ENCODE measurements at regions not wholly inside any gene's neighbourhood (a gene's known extent, or its start where the extent isn't known, plus 50 kb on each side); places are given as distances from the start of the nearest gene placed in this dataset.

DNA sequence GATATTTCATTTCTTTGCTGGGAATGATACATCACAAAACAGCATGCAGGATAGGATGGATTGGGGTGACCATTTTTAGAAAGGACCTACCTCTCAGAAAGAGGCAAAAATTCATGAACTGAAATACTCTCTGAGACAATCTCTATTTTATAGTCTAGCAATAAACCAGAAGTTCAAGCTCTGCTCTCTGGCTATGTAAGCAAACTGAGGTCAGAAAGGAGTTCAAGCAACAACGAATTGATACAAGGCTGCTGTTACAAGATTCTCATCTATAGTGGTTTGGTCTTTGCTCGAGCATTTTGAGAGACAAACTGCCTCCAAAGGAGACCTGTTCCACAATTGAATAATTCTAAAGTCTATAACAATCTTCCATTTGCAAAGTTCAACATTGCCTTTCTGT lies 84.7 kb upstream of the GOLGA8J start:
- Histone ChIP-seq H3K4me3 (no peak overlapping the region), H3K9me3 (no peaks in the 10 kb centered on the region), H3K36me3 (no peaks in the 10 kb centered on the region), H3K27ac (peak overlapping the region in 3 of 4 donors; percentile 21 to 30 (median 30)), H3K27me3 (no peaks in the 10 kb centered on the region), H3K4me1 (peaks cover 0 to 14% (median 6%) of the 10 kb centered on the region in 4 donors)
- in situ Hi-C loops (cut with MboI; ENCODE audit: low pct_ligation_motif_present in 1 of 4, low pct_unique_long_range_greater_than_20kb in 1 of 4, low sequenced_read_pairs in 3 of 4): no loop called here
- no peak for DNase-seq
- TF ChIP-seq, protein P1, sequence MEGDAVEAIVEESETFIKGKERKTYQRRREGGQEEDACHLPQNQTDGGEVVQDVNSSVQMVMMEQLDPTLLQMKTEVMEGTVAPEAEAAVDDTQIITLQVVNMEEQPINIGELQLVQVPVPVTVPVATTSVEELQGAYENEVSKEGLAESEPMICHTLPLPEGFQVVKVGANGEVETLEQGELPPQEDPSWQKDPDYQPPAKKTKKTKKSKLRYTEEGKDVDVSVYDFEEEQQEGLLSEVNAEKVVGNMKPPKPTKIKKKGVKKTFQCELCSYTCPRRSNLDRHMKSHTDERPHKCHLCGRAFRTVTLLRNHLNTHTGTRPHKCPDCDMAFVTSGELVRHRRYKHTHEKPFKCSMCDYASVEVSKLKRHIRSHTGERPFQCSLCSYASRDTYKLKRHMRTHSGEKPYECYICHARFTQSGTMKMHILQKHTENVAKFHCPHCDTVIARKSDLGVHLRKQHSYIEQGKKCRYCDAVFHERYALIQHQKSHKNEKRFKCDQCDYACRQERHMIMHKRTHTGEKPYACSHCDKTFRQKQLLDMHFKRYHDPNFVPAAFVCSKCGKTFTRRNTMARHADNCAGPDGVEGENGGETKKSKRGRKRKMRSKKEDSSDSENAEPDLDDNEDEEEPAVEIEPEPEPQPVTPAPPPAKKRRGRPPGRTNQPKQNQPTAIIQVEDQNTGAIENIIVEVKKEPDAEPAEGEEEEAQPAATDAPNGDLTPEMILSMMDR (IDR thresholded peaks at IDR 0.05): no peak
- no peak for TF ChIP-seq POLR2AphosphoS5 (IDR thresholded peaks at IDR 0.05)
- TF ChIP-seq EP300 (IDR thresholded peaks at IDR 0.05; ENCODE audit: low read depth): no peak
- no peak for TF ChIP-seq POLR2A (IDR thresholded peaks at IDR 0.05)
- 18 to 21% methylated on average over 2 of the region's 2 CpGs for WGBS, 2 donors (ENCODE audit: low coverage in 1 of 2)
- intact Hi-C loops (cut with DNase I; ENCODE audit: low total_unique reads): no loop called here

DNA sequence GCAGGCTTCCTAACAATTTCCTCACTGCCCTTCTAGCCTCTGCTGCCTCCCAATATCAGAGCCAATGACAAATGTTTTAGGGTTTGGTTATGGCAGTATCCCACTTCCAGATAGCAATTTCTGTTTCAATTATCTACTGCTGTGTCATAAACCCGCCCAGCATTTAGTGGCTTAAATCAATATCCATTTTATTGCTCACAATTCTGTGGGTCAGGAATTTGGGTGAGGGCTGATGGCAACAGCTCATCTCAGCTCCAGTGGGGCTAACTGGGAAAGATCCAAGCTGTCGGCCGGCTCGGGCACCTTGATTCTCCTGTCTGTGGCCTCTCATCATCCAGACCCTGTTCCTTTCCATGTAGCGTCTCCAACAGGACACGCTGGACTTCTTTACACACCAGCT lies 85.3 kb upstream of the GOLGA8J start:
- Histone ChIP-seq H3K27me3 (no peaks in the 10 kb centered on the region), H3K27ac (peak overlapping the region in 3 of 4 donors; percentile 21 to 30 (median 30)), H3K4me3 (no peak overlapping the region), H3K4me1 (peaks cover 0 to 14% (median 6%) of the 10 kb centered on the region in 4 donors), H3K36me3 (no peaks in the 10 kb centered on the region), H3K9me3 (no peaks in the 10 kb centered on the region)
- TF ChIP-seq EP300 (IDR thresholded peaks at IDR 0.05; ENCODE audit: low read depth) (no peak), POLR2AphosphoS5 (IDR thresholded peaks at IDR 0.05) (no peak), POLR2A (IDR thresholded peaks at IDR 0.05) (no peak)
- TF ChIP-seq, protein P1 (IDR thresholded peaks at IDR 0.05): no peak
- in situ Hi-C loops (cut with MboI; ENCODE audit: low pct_ligation_motif_present in 1 of 4, low pct_unique_long_range_greater_than_20kb in 1 of 4, low sequenced_read_pairs in 3 of 4): no loop called here
- intact Hi-C loops (cut with DNase I; ENCODE audit: low total_unique reads): no loop called here
- 33 to 56% methylated on average over 1 to 6 of the region's 6 CpGs for WGBS, 2 donors (ENCODE audit: low coverage in 1 of 2)
- DNase-seq: no peak

DNA sequence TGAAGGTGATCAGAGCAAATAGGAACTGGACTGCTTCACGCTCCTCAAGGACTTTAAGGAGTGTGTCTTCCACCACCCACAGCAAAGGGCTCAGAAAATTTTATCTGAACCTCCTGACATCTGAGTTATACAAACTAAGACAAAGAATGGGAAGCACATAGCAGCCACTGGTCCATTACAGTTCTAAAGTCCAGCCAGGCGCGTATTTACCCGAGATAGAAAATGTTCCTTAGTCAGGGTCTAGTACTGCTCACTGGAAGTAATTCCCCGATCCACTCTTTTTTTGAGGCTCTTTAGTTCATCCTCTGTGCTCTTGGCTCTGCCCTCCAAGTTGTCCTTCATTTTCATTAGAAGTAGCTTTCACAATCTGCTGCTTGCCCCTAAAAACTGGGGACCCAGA lies 88.5 kb upstream of the GOLGA8J start:
- Histone ChIP-seq H3K36me3 (no peaks in the 10 kb centered on the region), H3K4me1 (peaks cover 0 to 14% (median 6%) of the 10 kb centered on the region in 4 donors), H3K9me3 (no peaks in the 10 kb centered on the region), H3K27me3 (no peaks in the 10 kb centered on the region), H3K27ac (no peak overlapping the region), H3K4me3 (no peak overlapping the region)
- TF ChIP-seq EP300 (IDR thresholded peaks at IDR 0.05; ENCODE audit: low read depth) (no peak), POLR2AphosphoS5 (IDR thresholded peaks at IDR 0.05) (no peak), POLR2A (IDR thresholded peaks at IDR 0.05) (no peak)
- TF ChIP-seq, protein P1 (IDR thresholded peaks at IDR 0.05): no peak
- 91 to 95% methylated on average over 4 to 5 of the region's 5 CpGs for WGBS, 2 donors (ENCODE audit: low coverage in 1 of 2)
- intact Hi-C loops (cut with DNase I; ENCODE audit: low total_unique reads) (no loop called here), in situ Hi-C loops (cut with MboI; ENCODE audit: low pct_ligation_motif_present in 1 of 4, low pct_unique_long_range_greater_than_20kb in 1 of 4, low sequenced_read_pairs in 3 of 4) (no loop called here)
- DNase-seq: no peak

DNA sequence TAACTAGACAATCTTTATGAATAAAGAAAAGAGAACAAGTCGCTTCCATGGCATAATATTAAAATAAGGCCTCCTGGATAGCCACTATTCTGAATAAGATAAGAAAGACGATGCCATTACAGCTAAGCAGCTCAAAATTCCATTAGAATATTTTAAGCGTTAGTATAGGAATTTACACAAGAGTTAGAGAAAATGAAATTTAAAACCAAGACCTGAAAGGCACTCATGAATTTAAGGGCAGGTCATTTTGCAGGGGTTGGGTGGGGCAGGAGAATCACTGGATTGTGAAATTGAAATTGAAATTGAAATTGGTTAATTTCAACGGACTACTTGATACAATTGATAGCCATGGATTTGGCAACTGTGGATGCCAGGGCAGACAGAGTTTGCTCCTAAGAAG lies 91.8 kb upstream of the GOLGA8J start:
- Histone ChIP-seq H3K9me3 (no peaks in the 10 kb centered on the region), H3K4me3 (no peak overlapping the region), H3K27me3 (no peaks in the 10 kb centered on the region), H3K27ac (no peak overlapping the region), H3K4me1 (no peaks in the 10 kb centered on the region), H3K36me3 (no peaks in the 10 kb centered on the region)
- no peak for DNase-seq
- 57 to 80% methylated on average over 4 of the region's 4 CpGs for WGBS, 2 donors (ENCODE audit: low coverage in 1 of 2)
- TF ChIP-seq, protein P1 (IDR thresholded peaks at IDR 0.05): no peak
- no peak for TF ChIP-seq POLR2AphosphoS5 (IDR thresholded peaks at IDR 0.05)
- TF ChIP-seq POLR2A (IDR thresholded peaks at IDR 0.05): no peak
- no peak for TF ChIP-seq EP300 (IDR thresholded peaks at IDR 0.05; ENCODE audit: low read depth)
- intact Hi-C loops (cut with DNase I; ENCODE audit: low total_unique reads): no loop called here
- in situ Hi-C loops (cut with MboI; ENCODE audit: low pct_ligation_motif_present in 1 of 4, low pct_unique_long_range_greater_than_20kb in 1 of 4, low sequenced_read_pairs in 3 of 4): no loop called here

Data from transverse colon (tissue), 4 donors.